K562 (cell line): ENCODE measurements at regions not wholly inside any gene's neighbourhood (a gene's known extent, or its start where the extent isn't known, plus 50 kb on each side); places are given as distances from the start of the nearest gene placed in this dataset.

Experiments used
- ARID2 ChIP-seq: fragments of 450-650 bp; IDR thresholded peaks from 2 replicates; pipeline ENCODE4 v1.6.1; 2017; ENCODE audit warnings: antibody characterized with exemption, mild to moderate bottlenecking
- C11orf30 ChIP-seq: fragments of 450-650 bp; IDR thresholded peaks from 2 replicates; pipeline ENCODE4 v1.6.1; 2016; ENCODE audit warnings: low read depth, mild to moderate bottlenecking
- CREB1 ChIP-seq, 2 experiments: sonication (generic) in 1 of 2; formaldehyde crosslinking in 1 of 2; IDR thresholded peaks; 2 replicates each; pipeline versions ENCODE4 v1.6.1 to v1.8.0; 2012 to 2022; ENCODE audit warnings: inconsistent platforms in 1 of 2, mild to moderate bottlenecking in 1 of 2, missing genetic modification reagents in 1 of 2, moderate library complexity in 1 of 2
- KAT8 ChIP-seq: fragments of 450-650 bp; IDR thresholded peaks from 2 replicates; pipeline ENCODE4 v1.6.1; 2016; ENCODE audit warnings: low read depth, mild to moderate bottlenecking
- MAZ ChIP-seq, 2 experiments: fragments of 450-650 bp in 1 of 2; sonication (generic) in 1 of 2; formaldehyde crosslinking; IDR thresholded peaks in 1 of 2; conservative IDR thresholded peaks in 1 of 2; 2 replicates each; pipeline versions ENCODE4 v1.4.0 to v1.5.0; 2020; ENCODE audit warnings: mild to moderate bottlenecking in 1 of 2, missing genetic modification reagents in 1 of 2
- REST ChIP-seq, 2 experiments: fragments of 450-650 bp; formaldehyde crosslinking in 1 of 2; IDR thresholded peaks; 2 replicates each; pipeline versions ENCODE4 v1.4.0 to v1.6.1; 2014 to 2020; ENCODE audit warnings: mild to moderate bottlenecking in 2 of 2, borderline replicate concordance in 1 of 2, low read depth in 1 of 2
- SAFB2 ChIP-seq: fragments of 200-400 bp; formaldehyde crosslinking; IDR thresholded peaks from 2 replicates; pipeline ENCODE4 v1.6.1; 2018; ENCODE audit warnings: borderline replicate concordance, low read length, low read depth, moderate library complexity; ENCODE audit not compliant: severe bottlenecking
- TEAD4 ChIP-seq, 2 experiments: sonication (generic) in 1 of 2; formaldehyde crosslinking in 1 of 2; IDR thresholded peaks; 2 replicates each; pipeline versions ENCODE4 v1.6.1 to v1.8.0; 2012 to 2022; ENCODE audit warnings: borderline replicate concordance in 1 of 2, inconsistent platforms in 1 of 2, low read length in 1 of 2, mild to moderate bottlenecking in 1 of 2, missing genetic modification reagents in 1 of 2
- THRAP3 ChIP-seq: fragments of 450-650 bp; IDR thresholded peaks from 2 replicates; pipeline ENCODE4 v1.6.1; 2016; ENCODE audit warnings: mild to moderate bottlenecking, inconsistent platforms, borderline replicate concordance
- ZEB2 ChIP-seq: fragments of 450-650 bp; IDR thresholded peaks from 2 replicates; pipeline ENCODE4 v1.6.1; 2016
- ZFP1 ChIP-seq: fragments of 450-650 bp; formaldehyde crosslinking; IDR thresholded peaks from 2 replicates; pipeline ENCODE4 v1.4.0; 2020; ENCODE audit warnings: mild to moderate bottlenecking, mixed read lengths
- ZHX1 ChIP-seq: fragments of 150-350 bp; conservative IDR thresholded peaks from 2 replicates; pipeline ENCODE4 v1.6.1; 2014; ENCODE audit warnings: low read length
- ZNF507 ChIP-seq: conservative IDR thresholded peaks from 2 replicates; pipeline ENCODE4 v1.6.1; 2017; ENCODE audit warnings: missing genetic modification characterization, missing compliant biosample characterization

- TF ChIP-seq REST (IDR thresholded peaks at IDR 0.05; ENCODE audit: borderline replicate concordance) (peak; percentile 88), REST (CRISPR knock-in tag; IDR thresholded peaks at IDR 0.05; ENCODE audit: low read depth) (no peak), C11orf30 (peak; percentile 76), ZNF507 (tag) (no peak), THRAP3 (0 out of 2 replicates have a peak, but pooled peaks have one; percentile 31), ZEB2 (peak; percentile 92), ZHX1 (no peak), ZFP1 (CRISPR knock-in tag) (no peak), SAFB2 (no peak), ARID2 (peak; percentile 72; the same call in 1 of the 2 replicates), MAZ (CRISPR knock-in tag; conservative IDR thresholded peaks at IDR 0.05 in 1 of 2, IDR thresholded peaks at IDR 0.05 in 1 of 2) (0 out of 4 replicates have a peak, but pooled peaks of 1 of the 2 experiments have one; percentile 51), TEAD4 (IDR thresholded peaks at IDR 0.05; ENCODE audit: low read length) (no peak), TEAD4 (CRISPR knock-in tag; IDR thresholded peaks at IDR 0.05; ENCODE audit: borderline replicate concordance) (no peak), KAT8 (no peak), CREB1 (IDR thresholded peaks at IDR 0.05) (no peak), CREB1 (CRISPR knock-in tag; IDR thresholded peaks at IDR 0.05) (no peak)
These were observed 71.8 kb upstream of the PIK3CG start (continued) for GRCh38 chr7:106793015-106793975.
